ENCODE measurements at regions not wholly inside any gene's neighbourhood (a gene's known extent, or its start where the extent isn't known, plus 50 kb on each side); places are given as distances from the start of the nearest gene placed in this dataset.

DNA sequence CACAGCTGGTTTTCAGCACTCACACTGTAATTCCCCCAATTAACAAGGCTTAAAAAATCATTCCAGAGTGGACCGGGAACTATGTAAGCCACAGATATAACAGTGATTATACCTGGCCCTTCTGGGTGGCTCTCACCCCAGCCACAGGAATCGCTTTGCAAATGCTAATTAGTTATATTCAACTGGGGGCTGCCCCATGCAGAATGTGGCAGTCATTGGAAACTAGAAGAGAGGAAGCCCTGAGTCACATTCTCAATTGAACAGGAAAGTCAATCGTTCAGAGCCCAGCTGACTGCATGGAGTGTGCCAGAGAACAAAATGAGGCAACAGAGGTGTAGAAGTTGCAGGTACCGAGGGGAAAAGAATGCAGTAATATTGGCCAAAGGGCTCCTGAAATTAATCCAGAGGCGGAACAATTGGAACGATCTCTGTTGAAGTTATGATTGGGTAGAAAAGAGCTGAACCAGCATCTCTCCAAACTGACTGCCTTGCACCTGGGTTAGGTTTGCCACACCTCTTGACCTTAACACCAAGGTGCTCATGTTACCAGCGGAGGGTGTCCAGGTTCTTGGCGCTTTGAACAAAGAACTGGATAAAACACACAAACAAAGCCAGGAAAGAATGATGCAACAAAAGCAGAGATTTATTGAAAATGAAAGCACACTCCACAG, 909.7 kb upstream of the AUTS2 start:
- DNase-seq (ENCODE audit: low read depth): no peak
- H3K4me3 ChIP-seq (replicated peaks; ENCODE audit: low read depth, low read length): no peak overlapping the region
- TF ChIP-seq, protein P1, sequence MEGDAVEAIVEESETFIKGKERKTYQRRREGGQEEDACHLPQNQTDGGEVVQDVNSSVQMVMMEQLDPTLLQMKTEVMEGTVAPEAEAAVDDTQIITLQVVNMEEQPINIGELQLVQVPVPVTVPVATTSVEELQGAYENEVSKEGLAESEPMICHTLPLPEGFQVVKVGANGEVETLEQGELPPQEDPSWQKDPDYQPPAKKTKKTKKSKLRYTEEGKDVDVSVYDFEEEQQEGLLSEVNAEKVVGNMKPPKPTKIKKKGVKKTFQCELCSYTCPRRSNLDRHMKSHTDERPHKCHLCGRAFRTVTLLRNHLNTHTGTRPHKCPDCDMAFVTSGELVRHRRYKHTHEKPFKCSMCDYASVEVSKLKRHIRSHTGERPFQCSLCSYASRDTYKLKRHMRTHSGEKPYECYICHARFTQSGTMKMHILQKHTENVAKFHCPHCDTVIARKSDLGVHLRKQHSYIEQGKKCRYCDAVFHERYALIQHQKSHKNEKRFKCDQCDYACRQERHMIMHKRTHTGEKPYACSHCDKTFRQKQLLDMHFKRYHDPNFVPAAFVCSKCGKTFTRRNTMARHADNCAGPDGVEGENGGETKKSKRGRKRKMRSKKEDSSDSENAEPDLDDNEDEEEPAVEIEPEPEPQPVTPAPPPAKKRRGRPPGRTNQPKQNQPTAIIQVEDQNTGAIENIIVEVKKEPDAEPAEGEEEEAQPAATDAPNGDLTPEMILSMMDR (IDR thresholded peaks at IDR 0.05; ENCODE audit: low read length, missing control alignments): no peak

DNA sequence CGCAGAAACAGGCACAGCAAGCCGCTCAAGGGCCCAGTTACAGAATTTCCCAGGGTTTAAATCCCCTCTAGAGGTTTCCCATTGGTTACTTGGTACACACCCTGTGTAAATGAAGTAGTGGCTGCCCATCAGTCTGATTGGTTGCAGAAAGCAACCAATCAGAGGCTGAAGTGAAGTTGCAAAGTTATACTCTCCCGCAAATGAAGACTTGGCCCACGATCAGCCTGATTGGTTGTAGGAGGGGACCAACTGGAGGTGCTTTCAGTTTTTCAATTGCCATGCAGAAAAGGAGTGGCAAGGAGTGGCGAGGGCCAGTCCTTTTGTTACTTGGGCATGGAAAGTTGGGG, 909.2 kb upstream of the AUTS2 start:
- no peak for DNase-seq (ENCODE audit: low read depth)
- no peak overlapping the region for H3K4me3 ChIP-seq (replicated peaks; ENCODE audit: low read depth, low read length)
- TF ChIP-seq, protein P1 (IDR thresholded peaks at IDR 0.05; ENCODE audit: low read length, missing control alignments): no peak

GRCh38 chr7:68691261-68692216, 906.7 kb upstream of the AUTS2 start:
- TF ChIP-seq, protein P1 (IDR thresholded peaks at IDR 0.05; ENCODE audit: low read length, missing control alignments): no peak
- peak; percentile 66 for DNase-seq (ENCODE audit: low read depth)
- H3K4me3 ChIP-seq (replicated peaks; ENCODE audit: low read depth, low read length): no peak overlapping the region

DNA sequence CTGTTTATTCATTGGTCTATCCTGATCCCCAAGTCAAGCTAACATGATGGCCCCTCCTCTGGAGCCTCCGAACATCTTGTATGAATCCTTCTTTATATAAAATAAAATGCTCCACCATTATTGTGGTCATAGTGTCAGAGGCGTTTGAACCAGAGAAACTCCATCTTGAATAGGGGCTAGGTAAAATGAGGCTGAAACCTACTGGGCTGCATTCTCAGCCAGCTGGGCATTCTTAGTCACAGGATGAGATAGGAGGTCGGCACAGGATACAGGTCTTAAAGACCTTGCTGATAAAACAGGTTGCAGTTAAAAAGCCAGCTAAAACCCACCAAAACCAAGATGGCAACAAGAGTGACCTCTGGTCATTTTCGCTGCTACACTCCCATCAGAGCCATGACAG, 905.8 kb upstream of the AUTS2 start:
- H3K4me3 ChIP-seq (replicated peaks; ENCODE audit: low read depth, low read length): no peak overlapping the region
- TF ChIP-seq, protein P1 (IDR thresholded peaks at IDR 0.05; ENCODE audit: low read length, missing control alignments): no peak

DNA sequence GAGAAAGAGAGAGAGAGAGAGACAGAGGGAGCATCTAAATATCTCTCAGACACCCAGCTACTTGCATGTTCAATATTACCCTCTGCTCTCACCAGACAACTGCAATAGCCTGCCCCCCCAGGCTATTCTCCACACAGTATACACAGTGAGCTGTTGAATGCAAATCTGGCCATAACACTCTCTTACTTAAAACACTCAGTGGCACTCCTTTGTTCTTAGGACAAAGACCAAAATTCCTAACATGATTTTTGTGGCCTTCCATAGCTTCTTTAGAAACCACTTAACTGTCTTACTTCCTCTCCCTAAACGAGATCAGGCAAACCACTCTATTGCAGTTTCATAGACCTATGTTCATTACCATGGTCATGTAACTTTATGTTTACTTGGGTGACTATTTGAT, 903.6 kb upstream of the AUTS2 start:
- TF ChIP-seq, protein P1 (IDR thresholded peaks at IDR 0.05; ENCODE audit: low read length, missing control alignments): no peak
- no peak overlapping the region for H3K4me3 ChIP-seq (replicated peaks; ENCODE audit: low read depth, low read length)
- DNase-seq (ENCODE audit: low read depth): no peak

More for the DNA sequence above, 905.8 kb upstream of the AUTS2 start:
- DNase-seq (ENCODE audit: low read depth): no peak

- H3K4me3 ChIP-seq (replicated peaks; ENCODE audit: low read depth, low read length): no peak overlapping the region
- DNase-seq (ENCODE audit: low read depth): peak; percentile 28
- TF ChIP-seq, protein P1 (IDR thresholded peaks at IDR 0.05; ENCODE audit: low read length, missing control alignments): no peak
Observed at GRCh38 chr7:68697796-68698280, 900.4 kb upstream of the AUTS2 start.
